ENCODE measurements at regions not wholly inside any gene's neighbourhood (a gene's known extent, or its start where the extent isn't known, plus 50 kb on each side); places are given as distances from the start of the nearest gene placed in this dataset.
"Not testable (repeated sequence)": the region's sequence is repeated elsewhere in the genome, so short reads cannot be mapped to it uniquely, and the experiment has no call there.

GRCh38 chr3:135556174-135556573 lies 409.4 kb upstream of the PPP2R3A start:
- DNase-seq (ENCODE audit: low read depth) = peak; percentile 26

- no peak for DNase-seq (ENCODE audit: low read depth)
These were observed 407.3 kb upstream of the PPP2R3A start for GRCh38 chr3:135558150-135558783.

- no peak for DNase-seq (ENCODE audit: low read depth)
These were observed 406.6 kb upstream of the PPP2R3A start for GRCh38 chr3:135558906-135559305.

GRCh38 chr3:135559802-135560201 lies 405.7 kb upstream of the PPP2R3A start:
- no peak for DNase-seq (ENCODE audit: low read depth)

- no peak for DNase-seq (ENCODE audit: low read depth)
These were observed 404.7 kb upstream of the PPP2R3A start for GRCh38 chr3:135560847-135561246.

GRCh38 chr3:135564696-135565095 lies 400.8 kb upstream of the PPP2R3A start:
- DNase-seq (ENCODE audit: low read depth) = no peak

GRCh38 chr3:135565546-135565945 lies 400.0 kb upstream of the PPP2R3A start:
- no peak for DNase-seq (ENCODE audit: low read depth)

GRCh38 chr3:135567223-135567622 lies 398.3 kb upstream of the PPP2R3A start:
- no peak for DNase-seq (ENCODE audit: low read depth)

GRCh38 chr3:135576751-135577150 lies 388.8 kb upstream of the PPP2R3A start:
- DNase-seq (ENCODE audit: low read depth) = no peak

GRCh38 chr3:135581806-135582205 lies 383.7 kb upstream of the PPP2R3A start:
- DNase-seq (ENCODE audit: low read depth) = no peak

- no peak for DNase-seq (ENCODE audit: low read depth)
These were observed 382.7 kb upstream of the PPP2R3A start for GRCh38 chr3:135582800-135583199.

GRCh38 chr3:135596563-135596962 lies 369.0 kb upstream of the PPP2R3A start:
- no peak for DNase-seq (ENCODE audit: low read depth)

GRCh38 chr3:135597855-135598254 lies 367.7 kb upstream of the PPP2R3A start:
- no peak for DNase-seq (ENCODE audit: low read depth)

- DNase-seq (ENCODE audit: low read depth) = no peak
These were observed 366.9 kb upstream of the PPP2R3A start for GRCh38 chr3:135598597-135598996.

- DNase-seq (ENCODE audit: low read depth) = not testable (repeated sequence)
These were observed 361.0 kb upstream of the PPP2R3A start for GRCh38 chr3:135604512-135604911.

- DNase-seq (ENCODE audit: low read depth) = no peak
These were observed 347.4 kb upstream of the PPP2R3A start for GRCh38 chr3:135618123-135618522.

GRCh38 chr3:135621184-135621920 lies 344.2 kb upstream of the PPP2R3A start:
- no peak for DNase-seq (ENCODE audit: low read depth)

- no peak for DNase-seq (ENCODE audit: low read depth)
These were observed 343.3 kb upstream of the PPP2R3A start for GRCh38 chr3:135622215-135622614.

GRCh38 chr3:135622656-135623055 lies 342.9 kb upstream of the PPP2R3A start:
- peak; percentile 50 for DNase-seq (ENCODE audit: low read depth)

GRCh38 chr3:135623558-135623957 lies 342.0 kb upstream of the PPP2R3A start:
- DNase-seq (ENCODE audit: low read depth) = no peak

GRCh38 chr3:135627057-135627456 lies 338.5 kb upstream of the PPP2R3A start:
- no peak for DNase-seq (ENCODE audit: low read depth)

GRCh38 chr3:135629701-135630408 lies 335.7 kb upstream of the PPP2R3A start:
- DNase-seq (ENCODE audit: low read depth) = no peak

Measured in myocyte (in vitro differentiated cells).